NT2/D1 (cell line): ENCODE measurements at regions not wholly inside any gene's neighbourhood (a gene's known extent, or its start where the extent isn't known, plus 50 kb on each side); places are given as distances from the start of the nearest gene placed in this dataset.

Source experiments
- DNase-seq: peaks from one replicate; pipeline ENCODE4 v3.0.0-alpha.2; 2011; ENCODE audit warnings: low read depth, low spot score
- H3K27me3 ChIP-seq: 2 replicates; pipeline ENCODE4 v1.6.0; 2011; ENCODE audit warnings: mild to moderate bottlenecking; ENCODE audit not compliant: insufficient read length, insufficient read depth
- H3K36me3 ChIP-seq: 2 replicates; pipeline ENCODE4 v1.6.1; 2011; ENCODE audit warnings: mild to moderate bottlenecking, low read length, mixed read lengths; ENCODE audit not compliant: insufficient read depth, insufficient read length
- H3K4me1 ChIP-seq: 2 replicates; pipeline ENCODE4 v1.5.1; 2011; ENCODE audit not compliant: insufficient read depth, insufficient read length
- H3K4me3 ChIP-seq: 2 replicates; pipeline ENCODE4 v1.5.1; 2011; ENCODE audit warnings: low read depth; ENCODE audit not compliant: insufficient read length
- H3K9ac ChIP-seq: 2 replicates; pipeline ENCODE4 v1.6.0; 2011; ENCODE audit warnings: low read depth; ENCODE audit not compliant: insufficient read length
- H3K9me3 ChIP-seq: 2 replicates; pipeline ENCODE4 v1.5.1; 2011; ENCODE audit warnings: mild to moderate bottlenecking, low read length; ENCODE audit not compliant: insufficient read depth
- SUZ12 ChIP-seq: IDR thresholded peaks from 2 replicates; pipeline ENCODE4 v1.6.1; 2011; ENCODE audit not compliant: insufficient read length, insufficient read depth; ENCODE audit errors: extremely low read depth
- YY1 ChIP-seq: IDR thresholded peaks from 2 replicates; pipeline ENCODE4 v1.6.1; 2011; ENCODE audit not compliant: insufficient read length, insufficient read depth
- ZNF274 ChIP-seq: IDR thresholded peaks from 2 replicates; pipeline ENCODE4 v1.6.1; 2011; ENCODE audit warnings: mild to moderate bottlenecking, low read depth, low read length

DNA sequence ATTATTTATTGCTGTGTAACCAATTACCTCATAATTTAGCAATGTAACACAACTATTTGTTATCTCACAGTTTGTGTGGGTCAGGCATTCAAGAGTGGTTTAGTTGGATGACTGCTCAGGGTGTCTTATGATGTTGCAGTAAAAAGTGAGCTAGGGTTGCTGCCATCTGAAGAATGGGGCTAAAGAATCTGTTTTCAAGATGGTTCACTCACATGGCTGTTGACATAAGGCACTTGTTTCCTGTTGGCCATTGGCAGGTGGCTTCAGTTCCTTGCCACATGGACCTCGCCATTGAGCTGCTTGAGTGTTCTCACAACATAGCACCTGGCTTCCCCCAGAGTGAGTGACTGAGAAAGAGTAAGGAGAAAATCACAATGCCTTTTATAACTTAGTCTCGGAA, 123.2 kb downstream of the TMEM17 start:
- H3K27me3 ChIP-seq, result no peaks in the 10 kb centered on the region
- no peak overlapping the region for H3K9ac ChIP-seq
- no peaks in the 10 kb centered on the region for H3K4me1 ChIP-seq
- 0 out of 2 replicates have a peak, but pooled peaks cover 4% of the 10 kb centered on the region for H3K9me3 ChIP-seq
- H3K36me3 ChIP-seq, result no peaks in the 10 kb centered on the region
- TF ChIP-seq YY1, result no peak
- no peak for TF ChIP-seq ZNF274
- TF ChIP-seq SUZ12, result no peak
- DNase-seq, result no peak
- no peak overlapping the region for H3K4me3 ChIP-seq

DNA sequence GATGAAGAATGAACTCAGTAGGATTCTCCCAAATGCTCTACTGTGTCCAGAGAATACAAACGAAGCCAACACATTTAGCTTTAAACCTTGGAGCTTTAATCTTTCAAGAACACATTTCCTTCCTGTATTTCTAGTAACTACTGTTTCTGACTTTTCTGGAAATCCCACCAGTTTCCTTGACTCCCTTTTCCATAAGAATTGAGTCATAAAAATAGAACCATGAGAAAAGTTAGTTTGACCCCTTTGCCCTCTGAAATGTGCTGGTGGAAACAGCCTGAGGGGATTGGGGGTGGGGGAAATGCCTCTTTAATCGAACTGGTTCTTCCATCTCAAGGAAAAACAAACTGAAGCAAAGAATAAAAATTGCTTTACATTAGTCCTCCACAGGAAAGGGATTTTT, 123.9 kb downstream of the TMEM17 start:
- TF ChIP-seq SUZ12 (no peak), YY1 (no peak), ZNF274 (no peak)
- H3K4me3 ChIP-seq, result no peak overlapping the region
- no peak overlapping the region for H3K9ac ChIP-seq
- no peaks in the 10 kb centered on the region for H3K36me3 ChIP-seq
- no peaks in the 10 kb centered on the region for H3K27me3 ChIP-seq
- no peak for DNase-seq
- 0 out of 2 replicates have a peak, but pooled peaks cover 4% of the 10 kb centered on the region for H3K9me3 ChIP-seq
- H3K4me1 ChIP-seq, result no peaks in the 10 kb centered on the region

DNA sequence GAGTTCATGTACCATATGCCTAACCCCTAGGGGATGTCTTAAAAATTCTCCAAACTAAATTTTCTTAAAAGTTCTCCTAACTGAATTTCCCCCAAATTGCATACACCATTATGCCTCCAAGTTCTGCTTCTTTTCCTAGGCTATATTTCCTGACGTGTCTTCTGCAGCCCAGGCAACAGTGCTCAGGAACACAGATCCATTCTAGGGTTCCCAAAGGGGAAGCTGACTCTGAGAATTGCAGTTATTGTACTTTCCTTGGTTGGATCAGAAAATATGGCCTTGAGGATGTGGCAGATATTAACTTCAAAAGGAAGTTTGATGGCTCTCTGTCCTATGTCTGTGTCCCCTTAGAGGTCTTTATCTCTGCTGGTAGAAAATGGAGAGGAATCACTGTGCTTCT, 124.3 kb downstream of the TMEM17 start:
- no peaks in the 10 kb centered on the region for H3K27me3 ChIP-seq
- no peak overlapping the region for H3K4me3 ChIP-seq
- H3K9ac ChIP-seq, result no peak overlapping the region
- TF ChIP-seq YY1 (no peak), ZNF274 (no peak), SUZ12 (no peak)
- H3K9me3 ChIP-seq, result 0 out of 2 replicates have a peak, but pooled peaks cover 4% of the 10 kb centered on the region
- no peaks in the 10 kb centered on the region for H3K36me3 ChIP-seq
- H3K4me1 ChIP-seq, result no peaks in the 10 kb centered on the region
- DNase-seq, result no peak

GRCh38 chr2:62379566-62379965, 126.4 kb downstream of the TMEM17 start:
- peaks cover 8% of the 10 kb centered on the region; the same call in 1 of the 2 replicates for H3K9me3 ChIP-seq
- no peaks in the 10 kb centered on the region for H3K4me1 ChIP-seq

DNA sequence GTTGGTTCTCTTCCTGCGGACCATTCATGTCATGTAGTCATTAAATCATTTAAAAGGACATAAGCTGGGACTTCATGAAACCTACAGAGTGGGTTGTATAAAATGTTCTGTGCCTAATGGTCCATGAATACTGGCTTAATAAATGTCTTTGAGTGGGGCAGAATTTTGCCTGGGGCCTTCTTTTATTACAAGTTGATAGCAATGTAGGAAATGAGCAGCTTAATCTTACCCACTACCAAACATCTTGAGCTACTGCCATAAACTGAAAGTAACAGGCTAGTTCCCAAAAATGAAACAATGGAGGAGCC, 130.9 kb downstream of the TMEM17 start:
- DNase-seq, result no peak
- no peaks in the 10 kb centered on the region for H3K36me3 ChIP-seq
- H3K4me3 ChIP-seq, result no peak overlapping the region

More at GRCh38 chr2:62379566-62379965, 126.4 kb downstream of the TMEM17 start:
- Histone ChIP-seq H3K27me3 (no peaks in the 10 kb centered on the region), H3K4me3 (no peak overlapping the region), H3K36me3 (no peaks in the 10 kb centered on the region), H3K9ac (no peak overlapping the region)
- TF ChIP-seq YY1, result no peak
- no peak for TF ChIP-seq ZNF274
- no peak for TF ChIP-seq SUZ12
- DNase-seq, result no peak

DNA sequence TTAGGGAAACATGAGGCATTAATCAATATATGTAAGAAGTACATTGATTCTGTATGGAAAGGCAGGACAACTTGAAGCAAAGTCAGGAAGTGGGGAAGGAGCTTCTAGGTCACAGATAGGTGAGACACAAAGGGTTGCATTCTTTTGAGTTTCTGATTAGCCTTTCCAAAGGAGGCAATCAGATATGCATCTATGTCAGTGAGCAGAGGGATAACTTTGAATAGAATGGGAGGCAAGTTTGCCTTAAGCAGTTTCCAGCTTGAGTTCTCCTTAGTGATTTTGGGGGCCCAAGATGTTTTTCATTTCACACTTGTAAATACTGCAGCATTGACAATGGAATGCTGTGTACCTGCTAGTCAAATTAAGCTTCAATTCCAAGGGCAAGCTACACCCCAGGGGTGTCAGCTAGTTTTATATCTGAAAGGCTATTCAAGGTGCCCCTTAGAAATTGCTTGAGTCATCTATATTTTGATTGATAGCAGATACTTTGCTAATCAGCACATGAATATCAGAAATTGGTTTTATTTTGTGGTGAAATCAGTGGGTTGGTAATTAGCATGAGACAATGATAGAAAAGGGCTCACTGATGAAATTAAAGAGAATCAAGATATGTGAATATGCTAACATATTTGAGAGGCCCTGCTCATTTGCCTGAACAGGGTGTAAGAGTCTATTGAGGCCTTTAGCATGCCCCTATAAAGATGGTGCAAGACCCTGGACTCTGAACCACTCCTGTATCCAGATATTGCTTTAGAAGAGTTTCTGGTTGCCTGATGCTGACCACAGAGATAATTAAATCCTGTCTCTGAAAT, 131.5 kb downstream of the TMEM17 start:
- peaks cover 42% of the 10 kb centered on the region for H3K9me3 ChIP-seq
- no peak overlapping the region for H3K4me3 ChIP-seq
- H3K4me1 ChIP-seq, result peaks cover 4% of the 10 kb centered on the region
- no peak overlapping the region for H3K9ac ChIP-seq
- TF ChIP-seq ZNF274 (no peak), SUZ12 (no peak)
- DNase-seq, result no peak
- no peaks in the 10 kb centered on the region for H3K27me3 ChIP-seq
- H3K36me3 ChIP-seq, result no peaks in the 10 kb centered on the region

More for the DNA sequence above, 130.9 kb downstream of the TMEM17 start:
- Histone ChIP-seq H3K9ac (no peak overlapping the region), H3K9me3 (peaks cover 42% of the 10 kb centered on the region), H3K27me3 (no peaks in the 10 kb centered on the region), H3K4me1 (no peaks in the 10 kb centered on the region)
- TF ChIP-seq YY1, result no peak
- TF ChIP-seq ZNF274, result no peak
- no peak for TF ChIP-seq SUZ12

DNA sequence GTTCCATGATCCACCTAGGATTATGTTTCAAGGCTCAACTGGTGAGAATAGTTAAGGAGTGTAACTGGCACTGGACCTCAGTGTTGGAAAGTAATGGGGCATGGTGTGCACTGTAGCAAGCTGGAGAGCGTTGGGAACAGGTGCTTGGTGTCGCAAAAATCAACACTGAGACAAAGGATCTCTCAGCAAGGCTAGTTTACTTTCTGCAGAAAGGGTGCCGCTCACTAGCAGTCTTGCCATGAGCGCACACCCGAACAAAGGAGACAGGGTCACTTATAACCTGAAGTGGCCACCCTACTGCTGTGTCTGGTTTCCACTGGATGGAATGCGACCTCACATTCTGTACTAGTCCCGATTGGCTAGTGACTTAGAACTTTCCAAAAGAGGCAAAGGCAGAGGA, 133.2 kb downstream of the TMEM17 start:
- Histone ChIP-seq H3K4me1 (peaks cover 5% of the 10 kb centered on the region), H3K4me3 (no peak overlapping the region), H3K9me3 (peaks cover 42% of the 10 kb centered on the region), H3K27me3 (no peaks in the 10 kb centered on the region), H3K9ac (no peak overlapping the region), H3K36me3 (no peaks in the 10 kb centered on the region)
- DNase-seq, result no peak
- TF ChIP-seq ZNF274 (no peak), SUZ12 (no peak), YY1 (no peak)
